GM06990 (cell line): ENCODE measurements at regions not wholly inside any gene's neighbourhood (a gene's known extent, or its start where the extent isn't known, plus 50 kb on each side); places are given as distances from the start of the nearest gene placed in this dataset.

Experiments used
- DNase-seq: peaks from one replicate; pipeline ENCODE4 v3.0.0-alpha.2; 2011; ENCODE audit not compliant: insufficient read length; ENCODE audit errors: extremely low read depth
- H3K27me3 ChIP-seq: replicated peaks from 2 replicates; pipeline ENCODE4 v1.6.0; 2011; ENCODE audit warnings: low read length; ENCODE audit not compliant: control insufficient read depth, insufficient read depth
- H3K36me3 ChIP-seq: 2 replicates; pipeline ENCODE4 v1.5.1; 2011; ENCODE audit warnings: low read length; ENCODE audit not compliant: control insufficient read depth, insufficient read depth
- H3K4me3 ChIP-seq: replicated peaks from 2 replicates; pipeline ENCODE4 v1.5.1; 2011; ENCODE audit warnings: low read depth, mild to moderate bottlenecking, control low read depth, low read length
- CTCF ChIP-seq: IDR thresholded peaks from 2 replicates; pipeline ENCODE4 v1.5.1; 2011; ENCODE audit warnings: low read length, control low read depth, mild to moderate bottlenecking, inconsistent platforms; ENCODE audit not compliant: insufficient read depth, poor library complexity, severe bottlenecking

GRCh38 chr9:34907044-34907443, 51.0 kb upstream of the PHF24 start:
- no peaks in the 10 kb centered on the region; the same call in 1 of the 2 replicates for H3K27me3 ChIP-seq
- TF ChIP-seq CTCF, result no peak
- no peaks in the 10 kb centered on the region for H3K36me3 ChIP-seq
- no peak overlapping the region for H3K4me3 ChIP-seq
- DNase-seq, result no peak

GRCh38 chr9:34899535-34900158, 58.4 kb upstream of the PHF24 start:
- no peaks in the 10 kb centered on the region; the same call in 1 of the 2 replicates for H3K27me3 ChIP-seq
- H3K36me3 ChIP-seq, result no peaks in the 10 kb centered on the region
- H3K4me3 ChIP-seq, result no peak overlapping the region
- TF ChIP-seq CTCF, result peak; percentile 75
- peak; percentile 16 for DNase-seq

GRCh38 chr9:34898846-34899245, 59.2 kb upstream of the PHF24 start:
- no peaks in the 10 kb centered on the region; the same call in 1 of the 2 replicates for H3K27me3 ChIP-seq
- no peak overlapping the region for H3K4me3 ChIP-seq
- H3K36me3 ChIP-seq, result no peaks in the 10 kb centered on the region
- no peak for DNase-seq
- no peak for TF ChIP-seq CTCF

GRCh38 chr9:34896112-34896511, 62.0 kb upstream of the PHF24 start:
- no peak for DNase-seq
- TF ChIP-seq CTCF, result peak; percentile 7
- peaks cover 2% of the 10 kb centered on the region; the same call in 1 of the 2 replicates for H3K27me3 ChIP-seq
- H3K4me3 ChIP-seq, result no peak overlapping the region
- no peaks in the 10 kb centered on the region for H3K36me3 ChIP-seq

GRCh38 chr9:34892886-34893285, 65.2 kb upstream of the PHF24 start:
- DNase-seq, result no peak
- H3K36me3 ChIP-seq, result no peaks in the 10 kb centered on the region
- TF ChIP-seq CTCF, result no peak
- no peak overlapping the region for H3K4me3 ChIP-seq
- H3K27me3 ChIP-seq, result peaks cover 2% of the 10 kb centered on the region; the same call in 1 of the 2 replicates

- no peak overlapping the region for H3K4me3 ChIP-seq
- H3K36me3 ChIP-seq, result no peaks in the 10 kb centered on the region
- no peak for TF ChIP-seq CTCF
- no peak for DNase-seq
- H3K27me3 ChIP-seq, result peaks cover 2% of the 10 kb centered on the region; the same call in 1 of the 2 replicates
Observed at GRCh38 chr9:34891386-34891785, 66.7 kb upstream of the PHF24 start.
